ENCODE measurements at regions not wholly inside any gene's neighbourhood (a gene's known extent, or its start where the extent isn't known, plus 50 kb on each side); places are given as distances from the start of the nearest gene placed in this dataset.

DNA sequence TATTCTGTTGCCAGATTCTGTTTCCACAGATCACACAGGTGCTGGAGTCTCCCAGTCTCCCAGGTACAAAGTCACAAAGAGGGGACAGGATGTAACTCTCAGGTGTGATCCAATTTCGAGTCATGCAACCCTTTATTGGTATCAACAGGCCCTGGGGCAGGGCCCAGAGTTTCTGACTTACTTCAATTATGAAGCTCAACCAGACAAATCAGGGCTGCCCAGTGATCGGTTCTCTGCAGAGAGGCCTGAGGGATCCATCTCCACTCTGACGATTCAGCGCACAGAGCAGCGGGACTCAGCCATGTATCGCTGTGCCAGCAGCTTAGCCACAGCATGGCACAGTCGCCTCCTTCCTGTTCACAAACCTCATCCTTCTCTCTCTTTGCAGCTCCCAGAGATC, 237.5 kb upstream of the PRSS1 start:
- TF ChIP-seq, protein P1, sequence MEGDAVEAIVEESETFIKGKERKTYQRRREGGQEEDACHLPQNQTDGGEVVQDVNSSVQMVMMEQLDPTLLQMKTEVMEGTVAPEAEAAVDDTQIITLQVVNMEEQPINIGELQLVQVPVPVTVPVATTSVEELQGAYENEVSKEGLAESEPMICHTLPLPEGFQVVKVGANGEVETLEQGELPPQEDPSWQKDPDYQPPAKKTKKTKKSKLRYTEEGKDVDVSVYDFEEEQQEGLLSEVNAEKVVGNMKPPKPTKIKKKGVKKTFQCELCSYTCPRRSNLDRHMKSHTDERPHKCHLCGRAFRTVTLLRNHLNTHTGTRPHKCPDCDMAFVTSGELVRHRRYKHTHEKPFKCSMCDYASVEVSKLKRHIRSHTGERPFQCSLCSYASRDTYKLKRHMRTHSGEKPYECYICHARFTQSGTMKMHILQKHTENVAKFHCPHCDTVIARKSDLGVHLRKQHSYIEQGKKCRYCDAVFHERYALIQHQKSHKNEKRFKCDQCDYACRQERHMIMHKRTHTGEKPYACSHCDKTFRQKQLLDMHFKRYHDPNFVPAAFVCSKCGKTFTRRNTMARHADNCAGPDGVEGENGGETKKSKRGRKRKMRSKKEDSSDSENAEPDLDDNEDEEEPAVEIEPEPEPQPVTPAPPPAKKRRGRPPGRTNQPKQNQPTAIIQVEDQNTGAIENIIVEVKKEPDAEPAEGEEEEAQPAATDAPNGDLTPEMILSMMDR (IDR thresholded peaks at IDR 0.05): no peak
- TF ChIP-seq POLR2A (IDR thresholded peaks at IDR 0.05): no peak

All from testis (tissue), 2 donors.